Stimulated activated CD4-positive, alpha-beta T cell treated with anti-CD3 and anti-CD28 coated beads, Interleukin-15, amount 100 ng/mL, for 48 hours (primary cell): ENCODE measurements at regions not wholly inside any gene's neighbourhood (a gene's known extent, or its start where the extent isn't known, plus 50 kb on each side); places are given as distances from the start of the nearest gene placed in this dataset.

ENCODE experiments used
- DNase-seq, 2 donors: peaks; one replicate each; pipeline ENCODE4 v3.0.0-alpha.2; 2020; ENCODE audit warnings: low read depth in 2 of 2

- DNase-seq: no peak
Observed at GRCh38 chr2:187935126-187935525, 356.5 kb upstream of the GULP1 start.

- DNase-seq: no peak
Observed at GRCh38 chr2:187936228-187936627, 355.4 kb upstream of the GULP1 start.

- DNase-seq: no peak
Observed at GRCh38 chr2:187939180-187939579, 352.5 kb upstream of the GULP1 start.

GRCh38 chr2:187942876-187943275 lies 348.8 kb upstream of the GULP1 start:
- DNase-seq: no peak

- DNase-seq: no peak
Observed at GRCh38 chr2:187943772-187944369, 347.8 kb upstream of the GULP1 start.

- DNase-seq: no peak
Observed at GRCh38 chr2:187949859-187950258, 341.8 kb upstream of the GULP1 start.

GRCh38 chr2:187951470-187952218 lies 340.0 kb upstream of the GULP1 start:
- no peak for DNase-seq

- DNase-seq: no peak
Observed at GRCh38 chr2:187956906-187957534, 334.7 kb upstream of the GULP1 start.

- DNase-seq: no peak
Observed at GRCh38 chr2:187959821-187960220, 331.9 kb upstream of the GULP1 start.

- no peak for DNase-seq
Observed at GRCh38 chr2:187962538-187962937, 329.1 kb upstream of the GULP1 start.

GRCh38 chr2:187964746-187965145 lies 326.9 kb upstream of the GULP1 start:
- DNase-seq: no peak

GRCh38 chr2:187966924-187967323 lies 324.8 kb upstream of the GULP1 start:
- no peak for DNase-seq

GRCh38 chr2:187971893-187972292 lies 319.8 kb upstream of the GULP1 start:
- no peak for DNase-seq

GRCh38 chr2:187976259-187976985 lies 315.3 kb upstream of the GULP1 start:
- no peak for DNase-seq

- no peak for DNase-seq
Observed at GRCh38 chr2:187976986-187977333, 314.7 kb upstream of the GULP1 start.

GRCh38 chr2:187978356-187978755 lies 313.3 kb upstream of the GULP1 start:
- DNase-seq: no peak

GRCh38 chr2:187982668-187983067 lies 309.0 kb upstream of the GULP1 start:
- no peak for DNase-seq

- DNase-seq: no peak
Observed at GRCh38 chr2:187985195-187985594, 306.5 kb upstream of the GULP1 start.

GRCh38 chr2:187985923-187986322 lies 305.8 kb upstream of the GULP1 start:
- no peak for DNase-seq

- no peak for DNase-seq
Observed at GRCh38 chr2:187986390-187987105, 305.1 kb upstream of the GULP1 start.

- DNase-seq: no peak
Observed at GRCh38 chr2:187988348-187988747, 303.3 kb upstream of the GULP1 start.
